Neural cell (in vitro differentiated cells): ENCODE measurements at regions not wholly inside any gene's neighbourhood (a gene's known extent, or its start where the extent isn't known, plus 50 kb on each side); places are given as distances from the start of the nearest gene placed in this dataset.

Source experiments
- H2AFZ ChIP-seq: fragments of 200-600, 300-800 bp; sonication (generic), shearing (Covaris generic); 2 replicates; pipeline ENCODE4 v1.6.0; 2014; ENCODE audit warnings: low read depth, mild to moderate bottlenecking, antibody characterized with exemption, low read length, moderate library complexity
- H3F3A ChIP-seq: fragments of 200-600 bp; shearing (Covaris generic); 2 replicates; pipeline ENCODE4 v1.6.1; 2016; ENCODE audit warnings: mild to moderate bottlenecking, moderate library complexity, mixed read lengths, antibody characterized with exemption, low read length; ENCODE audit not compliant: insufficient read depth, poor library complexity, severe bottlenecking
- H3K27ac ChIP-seq: fragments of 200-600, 300-800 bp; sonication (generic), shearing (Covaris generic); 2 replicates; pipeline ENCODE4 v1.5.1; 2014; ENCODE audit warnings: mild to moderate bottlenecking, low read length, moderate library complexity
- H3K27me3 ChIP-seq: fragments of 300-800, 200-600 bp; sonication (generic), shearing (Covaris generic); 2 replicates; pipeline ENCODE4 v1.6.0; 2014; ENCODE audit warnings: mild to moderate bottlenecking, low read depth, low read length, moderate library complexity; ENCODE audit not compliant: insufficient read depth
- H3K36me3 ChIP-seq: fragments of 300-800, 200-600 bp; sonication (generic), shearing (Covaris generic); 2 replicates; pipeline ENCODE4 v1.5.1; 2014; ENCODE audit warnings: mild to moderate bottlenecking, antibody characterized with exemption, low read length, moderate library complexity; ENCODE audit not compliant: insufficient read depth
- H3K4me2 ChIP-seq: fragments of 300-800, 200-600 bp; sonication (generic), shearing (Covaris generic); 2 replicates; pipeline ENCODE4 v1.6.0; 2014; ENCODE audit warnings: mild to moderate bottlenecking, low read length
- H3K4me3 ChIP-seq: fragments of 300-800, 200-600 bp; sonication (generic), shearing (Covaris generic); 2 replicates; pipeline ENCODE4 v1.5.1; 2014; ENCODE audit warnings: mild to moderate bottlenecking, low read length, moderate library complexity
- H3K79me2 ChIP-seq: fragments of 200-600 bp; shearing (Covaris generic); replicated peaks from 2 replicates; pipeline ENCODE4 v1.6.0; 2014; ENCODE audit warnings: mild to moderate bottlenecking, low read length, moderate library complexity; ENCODE audit not compliant: insufficient read depth
- H3K9ac ChIP-seq: fragments of 300-800, 200-600 bp; sonication (generic), shearing (Covaris generic); 2 replicates; pipeline ENCODE4 v1.6.1; 2016; ENCODE audit warnings: mild to moderate bottlenecking, low read length, mixed read lengths
- H3K9me2 ChIP-seq: fragments of 200-600 bp; shearing (Covaris generic); 2 replicates; pipeline ENCODE4 v1.6.1; 2016; ENCODE audit warnings: mild to moderate bottlenecking, low read length, mixed read lengths; ENCODE audit not compliant: insufficient read depth
- H3K9me3 ChIP-seq: fragments of 200-600, 300-800 bp; sonication (generic), shearing (Covaris generic); 2 replicates; pipeline ENCODE4 v1.6.1; 2016; ENCODE audit warnings: mild to moderate bottlenecking, mixed run types, low read length, moderate library complexity, mixed read lengths
- H4K20me1 ChIP-seq: fragments of 200-600 bp; shearing (Covaris generic); 2 replicates; pipeline ENCODE4 v1.6.1; 2016; ENCODE audit warnings: mild to moderate bottlenecking, mixed run types; ENCODE audit not compliant: insufficient read depth
- EP300 ChIP-seq: fragments of 450-650 bp; conservative IDR thresholded peaks from 2 replicates; pipeline ENCODE4 v1.6.1; 2014; ENCODE audit warnings: antibody characterized with exemption, mild to moderate bottlenecking, moderate library complexity; ENCODE audit not compliant: poor library complexity, severe bottlenecking
- EZH2 ChIP-seq: fragments of 200-600, 300-800 bp; shearing (Covaris generic), sonication (generic); IDR thresholded peaks from 2 replicates; pipeline ENCODE4 v1.6.1; 2014; ENCODE audit warnings: antibody characterized with exemption, low read length, borderline replicate concordance, mild to moderate bottlenecking; ENCODE audit not compliant: insufficient read depth, poor library complexity, severe bottlenecking
- MXI1 ChIP-seq: fragments of 450-650 bp; conservative IDR thresholded peaks from 2 replicates; pipeline ENCODE4 v1.6.1; 2014; ENCODE audit warnings: antibody characterized with exemption, mild to moderate bottlenecking; ENCODE audit not compliant: poor library complexity, severe bottlenecking
- POLR2AphosphoS5 ChIP-seq: IDR thresholded peaks from 2 replicates; pipeline ENCODE4 v1.6.1; 2012
- RAD21 ChIP-seq: fragments of 450-650 bp; conservative IDR thresholded peaks from 2 replicates; pipeline ENCODE4 v1.6.1; 2014; ENCODE audit warnings: antibody characterized with exemption, mild to moderate bottlenecking, moderate library complexity
- SMC3 ChIP-seq: fragments of 450-650 bp; conservative IDR thresholded peaks from 2 replicates; pipeline ENCODE4 v1.6.1; 2014; ENCODE audit warnings: antibody characterized with exemption, mild to moderate bottlenecking, moderate library complexity; ENCODE audit not compliant: poor library complexity
- TAF1 ChIP-seq: IDR thresholded peaks from 2 replicates; pipeline ENCODE4 v1.6.1; 2012; ENCODE audit warnings: low read depth
- TF ChIP-seq, protein P1 (sequence below): IDR thresholded peaks from 2 replicates; pipeline ENCODE4 v1.6.1; 2012; ENCODE audit warnings: borderline replicate concordance
- TF ChIP-seq, protein P2 (sequence below): fragments of 450-650 bp; IDR thresholded peaks from 2 replicates; pipeline ENCODE4 v1.5.1; 2014; ENCODE audit warnings: antibody characterized with exemption, mild to moderate bottlenecking, moderate library complexity; ENCODE audit not compliant: poor library complexity, severe bottlenecking

DNA sequence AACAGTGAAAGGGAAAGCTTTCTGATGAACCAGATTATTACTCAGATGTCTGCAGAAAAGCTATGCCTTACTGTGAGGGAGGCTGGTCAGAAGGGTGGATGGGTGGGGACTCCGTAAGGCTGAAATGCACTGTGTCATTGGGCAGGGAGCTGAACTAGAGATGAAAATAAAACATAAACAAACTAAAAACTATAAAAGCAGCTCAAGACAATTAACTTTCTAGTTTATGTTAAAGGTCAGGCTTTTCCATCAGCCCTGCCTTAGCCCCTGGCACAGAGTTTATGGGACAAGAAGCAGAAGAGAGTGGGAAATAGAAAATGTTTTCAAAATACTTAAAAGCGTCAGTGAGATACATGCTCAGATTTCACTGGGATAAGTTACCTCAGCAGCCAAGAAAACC, 310.0 kb upstream of the UBE2E2 start:
- Histone ChIP-seq H3K36me3 (no peaks in the 10 kb centered on the region), H3K27ac (no peak overlapping the region), H3F3A (no peaks in the 10 kb centered on the region), H3K9me2 (no peaks in the 10 kb centered on the region), H4K20me1 (no peaks in the 10 kb centered on the region), H3K4me3 (no peak overlapping the region), H3K79me2 (no peaks in the 10 kb centered on the region), H3K4me2 (no peak overlapping the region), H2AFZ (no peak overlapping the region), H3K9ac (no peak overlapping the region), H3K27me3 (no peaks in the 10 kb centered on the region), H3K9me3 (no peaks in the 10 kb centered on the region)
- TF ChIP-seq EP300 (no peak), SMC3 (no peak), POLR2AphosphoS5 (no peak), RAD21 (no peak)

DNA sequence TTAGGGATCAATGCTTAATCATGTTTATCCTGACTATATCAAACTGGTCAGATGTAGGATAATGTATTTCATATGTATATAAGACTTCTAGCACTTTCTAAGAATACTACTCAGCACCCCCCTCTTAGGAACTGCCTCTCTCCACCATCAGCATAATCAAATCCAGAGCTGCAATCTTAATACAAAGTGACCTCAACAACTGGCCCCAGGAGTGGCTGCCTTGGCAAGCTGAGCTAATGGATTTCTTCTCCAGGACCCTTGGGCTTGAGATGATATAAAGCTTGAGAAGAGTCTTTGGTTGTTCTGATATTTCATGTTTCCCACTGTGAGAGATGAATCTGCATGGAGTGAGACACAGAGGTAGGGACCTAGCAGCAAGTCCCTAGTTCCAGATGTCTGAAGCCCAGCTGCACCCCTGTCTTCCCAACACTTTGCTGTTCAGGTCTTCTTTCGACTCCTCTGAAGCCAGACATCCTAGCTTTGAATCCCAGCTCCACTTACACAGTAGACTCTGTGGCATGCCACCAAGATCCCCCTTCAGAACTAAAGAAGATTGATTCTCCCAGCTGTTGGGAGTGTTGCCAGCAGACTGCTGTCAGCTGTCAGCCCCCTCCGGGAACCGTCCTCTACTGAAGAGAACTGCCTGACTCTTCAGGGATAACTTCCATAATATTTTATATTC, 309.3 kb upstream of the UBE2E2 start:
- Histone ChIP-seq H3K36me3 (no peaks in the 10 kb centered on the region), H3K27me3 (no peaks in the 10 kb centered on the region), H3K4me3 (no peak overlapping the region), H3K27ac (no peak overlapping the region), H2AFZ (no peak overlapping the region), H3K9ac (no peak overlapping the region), H3K79me2 (no peaks in the 10 kb centered on the region), H3F3A (no peaks in the 10 kb centered on the region), H3K4me2 (no peak overlapping the region), H3K9me3 (no peaks in the 10 kb centered on the region), H3K9me2 (no peaks in the 10 kb centered on the region), H4K20me1 (no peaks in the 10 kb centered on the region)
- TF ChIP-seq EP300 (no peak), RAD21 (no peak)

DNA sequence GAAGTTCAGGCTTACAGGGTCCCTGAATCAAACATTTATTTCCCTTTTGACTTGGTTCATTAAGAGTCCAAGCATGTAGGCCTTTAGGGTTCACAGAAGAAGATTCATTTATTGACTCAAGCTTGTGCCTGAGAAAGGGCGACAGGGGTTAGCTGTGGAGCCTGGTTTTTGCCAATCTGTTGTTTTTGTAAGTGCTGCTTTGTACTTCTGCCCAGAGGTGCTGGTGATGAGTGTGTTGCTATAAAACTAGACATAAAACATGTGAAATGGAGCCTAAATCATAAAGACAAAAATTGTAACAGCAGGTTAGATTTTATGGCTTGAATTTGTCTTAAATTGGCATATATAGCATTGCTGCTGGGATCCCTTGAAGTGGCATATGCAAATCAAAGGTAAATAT, 308.3 kb upstream of the UBE2E2 start:
- Histone ChIP-seq H4K20me1 (no peaks in the 10 kb centered on the region), H3K4me2 (no peak overlapping the region), H3F3A (no peaks in the 10 kb centered on the region), H3K27me3 (no peaks in the 10 kb centered on the region), H3K36me3 (no peaks in the 10 kb centered on the region), H3K79me2 (no peaks in the 10 kb centered on the region), H3K27ac (no peak overlapping the region), H2AFZ (no peak overlapping the region), H3K9ac (no peak overlapping the region), H3K9me3 (no peaks in the 10 kb centered on the region), H3K4me3 (no peak overlapping the region), H3K9me2 (no peaks in the 10 kb centered on the region)
- TF ChIP-seq, protein P1, sequence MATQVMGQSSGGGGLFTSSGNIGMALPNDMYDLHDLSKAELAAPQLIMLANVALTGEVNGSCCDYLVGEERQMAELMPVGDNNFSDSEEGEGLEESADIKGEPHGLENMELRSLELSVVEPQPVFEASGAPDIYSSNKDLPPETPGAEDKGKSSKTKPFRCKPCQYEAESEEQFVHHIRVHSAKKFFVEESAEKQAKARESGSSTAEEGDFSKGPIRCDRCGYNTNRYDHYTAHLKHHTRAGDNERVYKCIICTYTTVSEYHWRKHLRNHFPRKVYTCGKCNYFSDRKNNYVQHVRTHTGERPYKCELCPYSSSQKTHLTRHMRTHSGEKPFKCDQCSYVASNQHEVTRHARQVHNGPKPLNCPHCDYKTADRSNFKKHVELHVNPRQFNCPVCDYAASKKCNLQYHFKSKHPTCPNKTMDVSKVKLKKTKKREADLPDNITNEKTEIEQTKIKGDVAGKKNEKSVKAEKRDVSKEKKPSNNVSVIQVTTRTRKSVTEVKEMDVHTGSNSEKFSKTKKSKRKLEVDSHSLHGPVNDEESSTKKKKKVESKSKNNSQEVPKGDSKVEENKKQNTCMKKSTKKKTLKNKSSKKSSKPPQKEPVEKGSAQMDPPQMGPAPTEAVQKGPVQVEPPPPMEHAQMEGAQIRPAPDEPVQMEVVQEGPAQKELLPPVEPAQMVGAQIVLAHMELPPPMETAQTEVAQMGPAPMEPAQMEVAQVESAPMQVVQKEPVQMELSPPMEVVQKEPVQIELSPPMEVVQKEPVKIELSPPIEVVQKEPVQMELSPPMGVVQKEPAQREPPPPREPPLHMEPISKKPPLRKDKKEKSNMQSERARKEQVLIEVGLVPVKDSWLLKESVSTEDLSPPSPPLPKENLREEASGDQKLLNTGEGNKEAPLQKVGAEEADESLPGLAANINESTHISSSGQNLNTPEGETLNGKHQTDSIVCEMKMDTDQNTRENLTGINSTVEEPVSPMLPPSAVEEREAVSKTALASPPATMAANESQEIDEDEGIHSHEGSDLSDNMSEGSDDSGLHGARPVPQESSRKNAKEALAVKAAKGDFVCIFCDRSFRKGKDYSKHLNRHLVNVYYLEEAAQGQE, result no peak
- TF ChIP-seq, protein P2, sequence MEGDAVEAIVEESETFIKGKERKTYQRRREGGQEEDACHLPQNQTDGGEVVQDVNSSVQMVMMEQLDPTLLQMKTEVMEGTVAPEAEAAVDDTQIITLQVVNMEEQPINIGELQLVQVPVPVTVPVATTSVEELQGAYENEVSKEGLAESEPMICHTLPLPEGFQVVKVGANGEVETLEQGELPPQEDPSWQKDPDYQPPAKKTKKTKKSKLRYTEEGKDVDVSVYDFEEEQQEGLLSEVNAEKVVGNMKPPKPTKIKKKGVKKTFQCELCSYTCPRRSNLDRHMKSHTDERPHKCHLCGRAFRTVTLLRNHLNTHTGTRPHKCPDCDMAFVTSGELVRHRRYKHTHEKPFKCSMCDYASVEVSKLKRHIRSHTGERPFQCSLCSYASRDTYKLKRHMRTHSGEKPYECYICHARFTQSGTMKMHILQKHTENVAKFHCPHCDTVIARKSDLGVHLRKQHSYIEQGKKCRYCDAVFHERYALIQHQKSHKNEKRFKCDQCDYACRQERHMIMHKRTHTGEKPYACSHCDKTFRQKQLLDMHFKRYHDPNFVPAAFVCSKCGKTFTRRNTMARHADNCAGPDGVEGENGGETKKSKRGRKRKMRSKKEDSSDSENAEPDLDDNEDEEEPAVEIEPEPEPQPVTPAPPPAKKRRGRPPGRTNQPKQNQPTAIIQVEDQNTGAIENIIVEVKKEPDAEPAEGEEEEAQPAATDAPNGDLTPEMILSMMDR, result no peak
- TF ChIP-seq MXI1 (no peak), POLR2AphosphoS5 (no peak), TAF1 (no peak), EZH2 (no peak), RAD21 (no peak), EP300 (no peak), SMC3 (no peak)
